ENCODE measurements at regions not wholly inside any gene's neighbourhood (a gene's known extent, or its start where the extent isn't known, plus 50 kb on each side); places are given as distances from the start of the nearest gene placed in this dataset.

GRCh38 chr5:136909906-136910305 is 544.6 kb upstream of the TRPC7 start:
- TF ChIP-seq, protein P1, sequence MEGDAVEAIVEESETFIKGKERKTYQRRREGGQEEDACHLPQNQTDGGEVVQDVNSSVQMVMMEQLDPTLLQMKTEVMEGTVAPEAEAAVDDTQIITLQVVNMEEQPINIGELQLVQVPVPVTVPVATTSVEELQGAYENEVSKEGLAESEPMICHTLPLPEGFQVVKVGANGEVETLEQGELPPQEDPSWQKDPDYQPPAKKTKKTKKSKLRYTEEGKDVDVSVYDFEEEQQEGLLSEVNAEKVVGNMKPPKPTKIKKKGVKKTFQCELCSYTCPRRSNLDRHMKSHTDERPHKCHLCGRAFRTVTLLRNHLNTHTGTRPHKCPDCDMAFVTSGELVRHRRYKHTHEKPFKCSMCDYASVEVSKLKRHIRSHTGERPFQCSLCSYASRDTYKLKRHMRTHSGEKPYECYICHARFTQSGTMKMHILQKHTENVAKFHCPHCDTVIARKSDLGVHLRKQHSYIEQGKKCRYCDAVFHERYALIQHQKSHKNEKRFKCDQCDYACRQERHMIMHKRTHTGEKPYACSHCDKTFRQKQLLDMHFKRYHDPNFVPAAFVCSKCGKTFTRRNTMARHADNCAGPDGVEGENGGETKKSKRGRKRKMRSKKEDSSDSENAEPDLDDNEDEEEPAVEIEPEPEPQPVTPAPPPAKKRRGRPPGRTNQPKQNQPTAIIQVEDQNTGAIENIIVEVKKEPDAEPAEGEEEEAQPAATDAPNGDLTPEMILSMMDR (IDR thresholded peaks at IDR 0.05), result no peak
- no peak for TF ChIP-seq POLR2A (IDR thresholded peaks at IDR 0.05)

Measured in lower leg skin (tissue), 3 donors.